GM18907 (cell line): ENCODE measurements at regions not wholly inside any gene's neighbourhood (a gene's known extent, or its start where the extent isn't known, plus 50 kb on each side); places are given as distances from the start of the nearest gene placed in this dataset.

Experiments
- ATAC-seq: cut with Tn5 transposase; IDR thresholded peaks from one replicate; pipeline ENCODE4 v1.9.1; 2021; ENCODE audit warnings: mild to moderate bottlenecking, moderate library complexity; ENCODE audit not compliant: unreplicated experiment

GRCh38 chr2:71799013-71799575 is 345.7 kb downstream of the DYSF start:
- no peak for ATAC-seq

- peak; percentile 73 for ATAC-seq
Measured at GRCh38 chr2:71798266-71799012, 345.1 kb downstream of the DYSF start.

- ATAC-seq = no peak
Measured at GRCh38 chr2:71797035-71797810, 343.9 kb downstream of the DYSF start.

GRCh38 chr2:71796174-71796593 is 342.8 kb downstream of the DYSF start:
- ATAC-seq = no peak

DNA sequence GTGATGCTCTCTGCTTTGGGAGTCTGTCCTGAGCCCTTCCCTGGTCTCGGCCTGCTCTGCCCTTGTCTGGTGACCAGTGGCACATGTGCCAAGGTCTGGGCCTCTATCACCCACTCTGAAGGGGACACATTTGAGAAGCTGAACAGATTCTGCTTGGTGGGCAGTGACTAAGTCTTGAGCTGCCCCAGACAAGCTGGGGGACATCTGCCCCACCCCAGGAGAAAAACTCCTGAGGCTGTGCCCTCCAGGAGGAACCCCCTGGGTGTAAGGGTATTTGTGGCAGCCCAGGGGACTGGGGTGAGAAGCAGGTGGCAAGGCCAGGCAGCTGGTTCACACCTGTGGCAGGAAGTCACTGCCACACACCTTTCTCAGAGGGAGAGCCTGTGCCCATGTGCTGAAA is 342.1 kb downstream of the DYSF start:
- no peak for ATAC-seq

GRCh38 chr2:71794611-71795010 is 341.2 kb downstream of the DYSF start:
- no peak for ATAC-seq

- ATAC-seq = no peak
Measured at GRCh38 chr2:71793926-71794325, 340.6 kb downstream of the DYSF start.

GRCh38 chr2:71792926-71793761 is 339.8 kb downstream of the DYSF start:
- ATAC-seq = no peak

DNA sequence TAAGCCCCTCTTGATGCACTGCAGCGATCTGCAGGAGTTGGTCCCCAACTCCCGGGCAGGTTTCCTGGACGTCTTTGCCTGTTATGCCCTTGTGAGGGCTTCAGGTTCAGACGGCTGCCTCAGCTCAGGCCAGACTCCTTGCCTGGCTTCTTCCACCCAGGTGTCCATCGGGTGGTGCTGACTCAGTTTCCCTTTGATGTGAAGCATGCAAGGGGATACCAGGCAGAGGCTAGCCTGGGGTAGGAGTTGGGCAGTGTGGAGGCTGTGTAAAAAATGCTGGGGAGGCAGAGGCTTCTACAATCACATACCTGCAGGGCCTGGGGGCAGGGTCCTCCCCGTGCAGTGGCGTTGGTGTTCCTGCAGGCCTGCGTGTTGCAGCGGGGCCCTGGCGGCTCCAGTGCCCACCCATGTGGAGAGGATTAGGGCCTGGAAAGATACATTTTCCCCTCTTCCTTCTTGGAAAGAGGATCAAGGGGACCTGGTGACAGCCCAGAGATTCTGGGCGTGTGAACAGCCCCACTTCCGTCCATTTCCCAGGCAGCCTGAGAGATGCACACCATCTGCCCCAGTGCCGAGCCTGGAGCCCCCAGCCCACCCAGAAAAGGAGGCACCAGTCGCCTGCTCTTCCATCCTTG is 338.3 kb downstream of the DYSF start:
- no peak for ATAC-seq

GRCh38 chr2:71791061-71791450 is 337.7 kb downstream of the DYSF start:
- ATAC-seq = no peak

- ATAC-seq = no peak
Measured at GRCh38 chr2:71790226-71791060, 337.1 kb downstream of the DYSF start.

GRCh38 chr2:71789556-71790204 is 336.3 kb downstream of the DYSF start:
- ATAC-seq = no peak

GRCh38 chr2:71788601-71789240 is 335.4 kb downstream of the DYSF start:
- no peak for ATAC-seq

DNA sequence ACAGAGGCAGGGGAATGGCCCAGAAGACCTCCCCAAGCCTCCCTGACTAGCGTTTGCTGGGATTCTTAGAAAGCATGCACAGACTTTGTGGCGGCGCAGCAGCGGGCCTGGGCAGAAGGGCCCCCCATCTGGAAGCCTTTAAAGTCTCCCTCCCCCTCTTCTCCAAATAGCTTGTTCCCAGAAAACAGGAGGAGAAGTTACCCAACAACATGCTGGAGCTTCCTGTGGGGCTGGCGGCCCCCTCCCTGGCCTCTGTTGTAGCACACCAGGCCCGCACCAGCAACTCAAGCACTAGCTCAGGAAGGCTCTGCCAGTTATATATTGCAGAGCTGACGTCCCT is 334.8 kb downstream of the DYSF start:
- ATAC-seq = no peak

DNA sequence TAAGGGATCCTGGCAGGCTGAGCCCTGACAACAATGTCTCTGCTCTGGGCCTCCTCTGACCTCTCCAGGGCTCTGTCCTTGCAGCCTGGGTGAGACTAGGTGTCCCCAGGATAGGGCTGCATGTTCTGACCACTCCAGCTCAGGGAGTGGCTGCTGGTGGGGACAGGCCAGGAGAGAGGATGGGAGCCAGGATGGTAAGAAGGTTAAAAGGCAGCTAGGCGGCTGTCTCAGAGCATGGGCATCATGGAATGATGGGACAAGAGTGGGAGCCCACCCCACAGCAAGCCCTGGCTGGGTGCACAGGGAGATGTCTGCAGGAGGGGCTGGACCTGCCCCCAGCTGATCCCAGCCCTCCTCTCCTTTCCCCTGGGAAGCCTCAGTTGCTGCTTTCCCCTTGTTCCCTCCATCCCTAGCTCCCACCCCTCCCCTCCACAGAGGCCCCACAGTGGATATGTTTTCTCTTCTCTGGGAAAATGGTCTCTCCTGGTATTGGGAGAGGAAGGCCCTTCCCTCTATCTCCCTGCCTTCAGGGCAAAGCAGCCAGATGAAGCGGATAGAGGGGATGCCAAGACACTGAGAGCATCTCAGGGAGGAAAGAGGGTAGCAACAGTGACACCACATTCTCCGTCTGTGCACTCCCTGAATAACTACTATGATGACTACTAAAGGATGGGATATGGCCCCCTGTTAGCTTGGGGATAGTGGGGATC is 334.3 kb downstream of the DYSF start:
- ATAC-seq = no peak

DNA sequence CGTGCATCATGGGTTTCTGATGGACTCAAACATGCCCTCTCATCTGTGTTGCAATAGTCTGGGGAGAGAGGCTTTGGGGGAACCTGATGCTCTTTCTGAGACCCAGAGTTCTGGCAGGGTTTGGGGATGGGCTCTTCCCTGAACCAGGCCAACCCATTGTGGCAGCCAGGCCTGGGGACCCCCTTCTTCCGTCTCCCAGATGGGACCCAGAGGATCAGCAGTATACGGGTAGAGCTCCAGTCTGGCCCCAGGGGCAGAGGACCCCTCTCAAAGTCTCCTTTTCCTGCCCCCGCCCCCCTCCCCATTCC is 333.7 kb downstream of the DYSF start:
- ATAC-seq = no peak

GRCh38 chr2:71786291-71787107 is 333.1 kb downstream of the DYSF start:
- ATAC-seq = no peak
